ENCODE measurements at regions not wholly inside any gene's neighbourhood (a gene's known extent, or its start where the extent isn't known, plus 50 kb on each side); places are given as distances from the start of the nearest gene placed in this dataset.
A peak's percentile ranks its signal among the peaks of the same experiment; 100 is the strongest.
"Not testable (repeated sequence)": the region's sequence is repeated elsewhere in the genome, so short reads cannot be mapped to it uniquely, and the experiment has no call there.

DNA sequence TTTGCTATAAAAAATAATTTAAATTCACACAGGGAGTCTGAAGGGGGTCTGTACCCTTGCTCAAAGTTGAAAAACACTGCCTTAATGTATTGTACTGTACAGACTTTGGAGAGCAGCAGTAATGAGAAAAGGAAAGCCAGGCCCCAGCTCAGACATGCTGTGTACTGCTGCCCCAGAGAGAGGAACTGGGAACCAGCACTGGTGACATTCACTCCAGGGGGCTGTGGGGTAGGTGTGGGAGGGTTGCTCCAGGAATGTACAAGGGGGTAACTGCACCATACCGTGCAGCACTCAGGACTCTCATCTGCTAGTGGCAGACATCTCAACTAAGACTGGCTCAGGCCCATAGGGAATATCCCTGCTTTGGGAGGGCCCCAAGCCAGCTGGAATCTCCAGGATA lies 146.0 kb upstream of the RMP24 start:
- no peak for DNase-seq (ENCODE audit: low read depth)

DNA sequence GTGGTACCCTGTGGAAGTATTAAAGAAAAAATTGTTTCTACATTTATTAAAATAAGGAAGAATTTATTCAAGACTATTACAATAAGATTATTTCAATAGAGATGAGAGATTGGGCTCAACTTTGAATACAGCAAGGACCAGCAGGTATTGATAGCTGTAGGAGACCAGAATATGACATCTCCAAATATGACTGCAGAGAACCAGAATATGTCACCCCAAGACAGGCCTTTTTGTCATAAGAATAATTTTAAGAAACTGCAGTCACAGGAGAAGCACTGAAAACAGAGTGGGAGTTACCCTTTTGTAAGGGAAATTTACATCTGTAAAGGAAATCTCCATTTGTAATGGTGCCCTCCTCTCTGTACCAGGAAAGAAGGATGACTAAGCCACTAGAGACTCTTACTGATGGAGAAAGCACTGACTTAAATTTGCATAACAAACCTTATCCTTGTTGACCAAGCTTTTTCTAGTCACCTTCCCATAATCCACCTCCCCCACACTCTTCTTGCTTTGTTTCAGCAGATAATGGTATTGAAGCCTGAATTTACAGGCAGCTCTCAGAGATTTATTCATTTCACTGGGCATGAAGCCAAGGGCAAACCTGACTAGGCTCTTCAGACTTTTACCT lies 145.1 kb upstream of the RMP24 start:
- DNase-seq (ENCODE audit: low read depth) = no peak

DNA sequence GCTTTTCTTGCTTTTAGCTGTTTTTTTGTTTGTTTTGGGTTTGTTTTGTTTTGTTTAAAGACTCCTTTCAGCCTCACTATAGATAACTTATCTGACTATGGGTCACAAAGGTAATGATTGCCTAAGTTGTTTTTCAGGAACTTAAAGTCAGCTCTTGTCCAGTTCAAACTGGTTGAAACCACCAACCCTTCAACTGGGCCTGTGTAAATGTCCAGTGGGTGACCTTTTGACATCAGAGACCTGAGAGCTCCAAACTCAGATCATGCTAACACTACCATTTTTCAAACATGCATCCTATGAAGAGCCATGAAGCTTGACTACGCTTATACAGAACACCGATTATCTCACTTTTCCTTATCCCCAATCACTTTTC lies 144.6 kb upstream of the RMP24 start:
- DNase-seq (ENCODE audit: low read depth) = no peak

DNA sequence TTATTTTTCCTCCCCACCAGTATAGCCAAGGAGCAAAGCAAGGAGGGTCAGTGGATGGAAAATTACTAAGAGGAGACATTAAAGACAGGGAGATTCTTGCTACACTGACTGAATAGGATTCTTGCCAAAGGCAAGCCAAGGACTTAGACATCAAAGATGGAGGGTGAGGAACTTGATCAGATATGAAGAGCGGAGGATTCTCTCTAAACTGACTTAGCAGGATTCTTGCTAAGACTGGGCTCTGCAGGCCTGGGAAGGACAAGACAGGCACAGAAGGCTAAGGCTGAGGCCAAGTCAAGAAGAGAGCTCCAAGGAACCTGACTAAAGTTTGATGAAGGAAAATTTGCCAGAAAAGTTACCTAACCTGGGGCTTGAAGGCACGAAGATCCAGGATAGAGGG lies 143.9 kb upstream of the RMP24 start:
- DNase-seq (ENCODE audit: low read depth) = no peak

DNA sequence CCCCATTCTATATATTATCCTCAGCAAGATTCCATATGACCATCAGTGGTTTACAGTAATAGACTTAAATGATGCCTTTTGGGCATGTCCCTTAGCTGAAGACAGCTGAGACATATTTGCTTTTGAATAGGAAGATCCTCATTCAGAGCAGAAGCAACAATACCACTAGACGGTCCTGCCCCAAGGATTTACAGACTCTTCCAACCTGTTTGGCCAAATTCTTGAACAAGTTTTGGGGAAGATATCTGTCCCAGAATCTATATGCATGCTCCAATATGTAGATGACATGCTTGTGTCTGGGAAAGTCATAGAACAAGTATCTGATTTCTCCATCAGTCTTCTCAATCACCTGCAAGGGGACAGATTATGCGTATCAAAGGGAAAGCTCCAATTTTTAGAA lies 137.1 kb upstream of the RMP24 start:
- no peak for DNase-seq (ENCODE audit: low read depth)

DNA sequence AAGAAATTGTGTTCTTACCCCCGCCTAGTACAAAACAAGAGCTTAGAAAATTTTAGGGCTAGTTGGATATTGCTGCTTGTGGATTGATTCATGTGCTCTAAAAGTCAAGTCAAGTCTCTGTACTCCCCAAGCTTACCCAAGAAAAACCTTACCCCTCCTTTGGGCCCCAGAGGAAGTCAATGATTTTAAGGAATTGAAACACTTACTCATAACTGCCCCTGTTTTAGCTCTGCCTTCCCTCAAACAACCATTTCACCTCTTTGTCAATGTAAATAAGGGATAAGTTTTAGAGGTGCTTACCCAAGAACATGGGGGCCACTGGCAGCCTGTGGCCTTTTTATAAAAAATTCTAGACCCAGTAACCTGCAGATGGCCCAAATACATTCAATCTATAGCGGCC lies 136.6 kb upstream of the RMP24 start:
- no peak for DNase-seq (ENCODE audit: low read depth)

DNA sequence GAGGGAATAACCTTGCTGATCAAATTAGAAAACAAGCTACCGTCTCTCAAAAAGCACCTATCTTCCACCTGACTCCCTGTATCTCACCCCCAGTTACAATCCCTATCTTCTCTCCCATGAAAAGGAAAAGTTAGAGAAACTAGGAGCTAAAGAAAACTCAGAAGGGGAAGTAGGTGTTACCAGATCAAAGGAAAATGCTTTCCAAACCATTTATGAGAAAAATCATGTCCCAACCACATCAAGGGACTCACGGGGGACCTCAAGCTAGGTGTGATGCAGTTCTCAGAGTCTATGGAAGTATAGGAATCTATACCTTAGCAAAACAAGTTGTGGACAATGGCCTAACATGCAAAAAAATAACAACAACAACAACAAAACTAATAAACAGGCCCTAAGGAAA lies 135.5 kb upstream of the RMP24 start:
- DNase-seq (ENCODE audit: low read depth) = no peak

DNA sequence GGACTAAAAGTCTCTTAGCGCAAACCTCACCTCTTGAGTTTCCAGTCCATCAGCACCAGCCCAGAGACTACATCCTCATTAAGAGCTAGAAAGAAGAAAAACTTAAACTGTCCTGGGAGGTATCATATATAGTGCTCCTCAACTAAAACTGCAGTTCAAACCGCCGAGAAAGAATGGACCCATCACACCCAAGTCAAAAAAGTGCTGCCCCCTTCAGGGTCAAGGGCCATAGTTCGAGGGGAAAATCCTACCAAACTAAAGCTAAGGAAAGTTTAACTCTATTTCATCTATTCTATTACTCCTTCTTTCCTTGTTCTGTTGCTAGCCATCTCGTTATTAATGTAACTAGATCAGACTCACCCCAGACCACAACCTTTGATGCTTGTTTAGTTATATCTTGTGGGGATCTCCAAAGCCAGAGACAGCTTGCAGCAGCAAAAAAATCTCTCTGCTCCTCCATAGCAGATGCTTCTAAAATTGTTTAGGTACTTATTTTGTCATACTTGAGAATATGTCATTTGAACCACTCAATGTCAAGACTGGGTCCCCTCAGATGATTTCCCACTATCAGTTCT lies 134.5 kb upstream of the RMP24 start:
- no peak for DNase-seq (ENCODE audit: low read depth)

DNA sequence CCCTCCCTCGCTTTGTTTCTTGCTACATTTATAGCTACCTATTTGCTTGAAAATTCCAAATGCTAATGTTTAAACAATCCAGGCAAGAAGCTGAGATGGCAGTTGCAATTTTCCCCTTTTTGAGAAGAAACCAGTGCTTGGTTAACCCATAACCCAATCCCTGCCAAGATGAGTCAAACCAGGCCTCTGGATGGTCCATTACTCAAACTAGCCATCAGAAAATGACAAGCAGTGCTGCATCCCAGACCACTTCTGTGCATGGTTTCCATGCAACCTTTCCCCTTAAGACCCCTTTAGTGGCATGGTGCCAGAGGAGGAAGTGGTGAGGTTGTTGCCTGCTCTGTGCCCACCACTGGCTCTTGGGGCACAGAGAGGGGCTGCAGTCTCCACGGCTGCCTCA lies 131.2 kb upstream of the RMP24 start:
- no peak for DNase-seq (ENCODE audit: low read depth)

DNA sequence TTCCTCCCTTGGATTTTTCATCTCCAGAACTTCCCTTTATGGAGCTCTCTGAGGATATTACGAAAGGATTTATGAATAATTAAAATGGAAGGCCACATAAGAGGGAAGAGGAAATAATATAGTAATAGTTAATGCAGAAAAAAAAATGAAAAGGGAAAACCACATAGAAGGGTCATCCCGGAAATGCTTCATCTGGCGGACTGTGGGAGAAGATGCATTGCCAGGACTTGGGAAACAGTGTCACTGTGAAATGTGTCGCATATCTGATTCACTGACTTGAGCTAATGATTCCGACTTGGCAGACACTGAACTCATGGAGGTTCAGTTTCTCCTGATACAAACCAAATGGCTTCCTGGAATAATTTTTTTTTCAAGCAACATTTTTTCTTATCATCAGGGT lies 129.9 kb upstream of the RMP24 start:
- peak; percentile 18 for DNase-seq (ENCODE audit: low read depth)

DNA sequence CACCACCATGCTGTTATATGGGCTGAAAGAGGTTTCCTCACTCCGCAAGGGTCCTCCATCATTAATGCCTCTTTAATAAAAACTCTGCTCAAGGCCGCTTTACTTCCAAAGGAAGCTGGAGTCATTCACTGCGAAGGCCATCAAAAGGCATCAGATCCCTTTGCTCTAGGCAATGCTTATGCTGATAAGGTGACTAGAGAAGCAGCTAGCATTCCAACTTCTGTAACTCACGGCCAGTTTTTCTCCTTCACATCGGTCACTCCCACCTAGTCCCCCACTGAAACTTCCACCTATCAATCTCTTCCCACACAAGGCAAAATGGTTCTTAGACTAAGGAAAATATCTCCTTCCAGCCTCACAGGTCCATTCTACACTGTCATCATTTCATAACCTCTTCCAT lies 124.2 kb upstream of the RMP24 start:
- DNase-seq (ENCODE audit: low read depth) = not testable (repeated sequence)

DNA sequence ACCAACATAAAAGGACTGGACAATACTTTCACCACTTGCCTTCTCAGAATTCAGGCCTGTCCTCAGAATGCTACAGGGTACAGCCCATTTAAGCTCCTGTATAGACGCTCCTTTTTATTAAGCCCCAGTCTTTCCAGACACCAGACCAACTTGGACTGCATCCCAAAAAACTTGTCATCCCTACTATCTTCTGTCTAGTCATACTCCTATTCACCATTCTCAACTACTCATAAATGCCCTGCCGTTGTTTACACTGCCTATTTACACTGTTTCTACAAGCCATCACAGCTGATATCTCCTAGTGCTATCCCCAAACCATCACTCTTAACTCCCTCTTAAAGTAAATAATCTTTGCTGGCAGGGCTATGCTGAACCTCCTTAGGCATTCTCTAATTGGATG lies 123.2 kb upstream of the RMP24 start:
- DNase-seq (ENCODE audit: low read depth) = not testable (repeated sequence)

DNA sequence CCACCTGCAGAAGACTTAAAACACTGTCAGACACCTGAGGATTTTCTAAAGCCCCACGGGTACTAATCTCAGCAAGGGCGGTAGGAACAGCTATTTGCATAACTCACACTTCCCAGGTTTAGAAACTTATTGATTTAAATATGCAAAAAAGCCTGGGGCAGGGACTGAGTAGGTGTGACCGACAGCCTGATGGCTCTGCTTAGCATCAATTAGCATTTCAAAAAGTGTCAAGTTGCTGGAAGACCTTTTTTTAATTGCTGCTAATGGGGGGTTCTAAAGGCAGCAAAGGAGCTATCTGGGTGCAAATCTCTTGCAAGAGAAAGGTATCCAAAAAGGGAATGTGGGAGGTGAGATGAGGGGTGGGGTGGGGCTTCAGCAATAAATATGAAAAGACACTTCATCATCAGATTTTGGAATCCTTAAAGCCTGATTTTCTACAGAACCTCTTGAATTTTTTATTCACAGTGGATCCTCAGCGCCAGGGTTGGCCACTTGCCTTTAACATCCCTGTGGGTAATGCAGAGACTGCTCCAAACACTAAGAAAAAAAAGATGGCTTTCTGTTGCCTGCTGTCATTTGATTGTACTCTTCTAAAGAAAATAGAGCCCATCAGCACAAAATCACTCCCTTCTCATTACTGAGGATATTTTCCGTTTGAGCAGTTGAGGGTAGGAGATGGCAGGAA lies 121.1 kb upstream of the RMP24 start:
- DNase-seq (ENCODE audit: low read depth) = no peak

DNA sequence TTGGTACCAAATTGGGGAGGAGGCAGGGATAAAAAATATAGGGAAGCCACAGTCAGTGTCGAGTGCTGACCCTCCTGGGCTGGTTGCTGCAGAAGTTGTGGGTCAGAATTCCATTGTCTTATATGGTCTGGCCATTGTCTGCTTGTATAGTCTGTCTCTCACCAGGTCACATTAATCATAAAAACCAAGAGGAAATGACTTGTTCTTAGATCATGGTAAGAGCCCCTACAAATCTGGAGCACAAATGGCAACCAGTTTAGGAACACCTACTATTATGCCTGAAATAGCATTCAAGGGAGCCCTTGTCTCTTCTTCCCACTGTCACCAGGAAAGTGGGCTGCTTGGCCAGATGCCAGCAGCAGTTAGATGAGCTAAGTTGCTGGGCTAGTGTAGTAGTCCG lies 119.7 kb upstream of the RMP24 start:
- peak; percentile 49 for DNase-seq (ENCODE audit: low read depth)

DNA sequence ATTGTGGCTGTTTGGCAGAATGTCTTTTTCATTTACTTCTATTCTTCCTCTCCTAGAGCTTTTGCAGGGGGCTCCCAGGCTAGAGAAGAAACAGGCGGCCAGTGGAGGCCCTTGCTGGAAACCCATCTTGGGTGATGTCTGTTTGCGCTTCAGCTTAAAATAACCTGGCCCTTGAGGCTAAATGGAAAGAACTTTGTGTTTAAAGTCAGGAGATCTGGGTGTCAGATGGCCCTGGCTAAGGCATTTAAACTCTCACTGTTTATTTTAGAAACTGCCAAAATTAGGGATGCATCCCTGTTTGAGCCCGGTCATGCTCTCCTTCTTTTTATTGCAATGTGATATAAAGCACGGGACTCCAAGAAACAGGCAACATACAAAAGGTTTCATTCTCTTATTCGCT lies 118.4 kb upstream of the RMP24 start:
- no peak for DNase-seq (ENCODE audit: low read depth)

DNA sequence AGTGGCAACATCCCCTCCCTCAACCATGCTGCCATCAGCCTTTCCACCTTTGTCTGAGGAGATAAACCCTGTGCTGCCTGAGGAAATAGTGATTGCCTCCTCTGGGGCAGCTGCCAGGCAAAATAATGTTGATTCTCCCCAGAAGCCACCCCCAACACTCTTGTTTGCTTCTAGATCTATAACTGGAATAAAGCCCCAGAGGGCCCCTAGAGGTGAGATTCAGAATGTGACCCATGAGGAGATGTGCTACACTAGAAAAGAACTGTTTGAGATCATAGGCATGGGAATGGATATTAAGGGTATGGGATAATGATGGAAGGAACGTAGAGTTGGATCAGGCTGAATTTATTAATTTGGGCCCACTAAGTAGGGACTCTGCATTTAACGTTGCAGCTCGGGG lies 116.3 kb upstream of the RMP24 start:
- DNase-seq (ENCODE audit: low read depth) = no peak

DNA sequence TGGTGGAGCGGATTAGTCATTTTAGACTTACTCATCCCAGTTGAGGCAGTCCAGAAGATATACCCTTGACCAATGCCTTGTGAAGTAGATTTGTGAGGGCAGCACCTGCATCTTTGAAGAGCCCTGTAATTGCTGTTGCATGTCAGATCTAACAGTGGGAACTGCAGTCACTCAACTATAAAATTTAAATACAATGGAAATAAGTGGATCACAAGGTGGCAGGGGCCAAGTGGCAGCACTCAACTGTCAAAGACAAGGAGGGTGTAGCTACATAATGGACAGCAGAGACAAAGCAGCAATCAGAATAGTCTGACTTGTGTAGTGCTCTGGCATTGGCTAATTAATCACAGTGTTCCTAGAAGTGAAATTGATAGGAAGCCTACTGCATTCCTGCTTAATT lies 115.8 kb upstream of the RMP24 start:
- peak; percentile 8 for DNase-seq (ENCODE audit: low read depth)

DNA sequence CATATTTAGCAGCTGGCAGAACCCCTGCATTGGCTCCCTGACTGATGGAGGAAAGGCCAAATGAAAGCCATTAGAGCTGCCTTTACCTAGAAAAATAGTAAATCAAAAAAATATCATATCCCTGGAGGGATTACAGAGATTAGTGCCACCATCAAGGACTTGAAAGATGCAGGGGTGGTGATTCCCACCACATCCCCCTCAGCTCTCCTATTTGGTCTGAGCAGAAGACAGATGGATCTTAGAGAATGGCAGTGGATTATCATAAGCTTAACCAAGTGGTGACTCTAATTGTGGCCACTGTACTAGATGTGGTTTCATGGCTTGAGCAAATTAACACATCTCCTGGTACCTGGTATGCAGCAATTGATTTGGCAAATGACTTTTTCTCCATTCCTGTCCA lies 114.9 kb upstream of the RMP24 start:
- not testable (repeated sequence) for DNase-seq (ENCODE audit: low read depth)

DNA sequence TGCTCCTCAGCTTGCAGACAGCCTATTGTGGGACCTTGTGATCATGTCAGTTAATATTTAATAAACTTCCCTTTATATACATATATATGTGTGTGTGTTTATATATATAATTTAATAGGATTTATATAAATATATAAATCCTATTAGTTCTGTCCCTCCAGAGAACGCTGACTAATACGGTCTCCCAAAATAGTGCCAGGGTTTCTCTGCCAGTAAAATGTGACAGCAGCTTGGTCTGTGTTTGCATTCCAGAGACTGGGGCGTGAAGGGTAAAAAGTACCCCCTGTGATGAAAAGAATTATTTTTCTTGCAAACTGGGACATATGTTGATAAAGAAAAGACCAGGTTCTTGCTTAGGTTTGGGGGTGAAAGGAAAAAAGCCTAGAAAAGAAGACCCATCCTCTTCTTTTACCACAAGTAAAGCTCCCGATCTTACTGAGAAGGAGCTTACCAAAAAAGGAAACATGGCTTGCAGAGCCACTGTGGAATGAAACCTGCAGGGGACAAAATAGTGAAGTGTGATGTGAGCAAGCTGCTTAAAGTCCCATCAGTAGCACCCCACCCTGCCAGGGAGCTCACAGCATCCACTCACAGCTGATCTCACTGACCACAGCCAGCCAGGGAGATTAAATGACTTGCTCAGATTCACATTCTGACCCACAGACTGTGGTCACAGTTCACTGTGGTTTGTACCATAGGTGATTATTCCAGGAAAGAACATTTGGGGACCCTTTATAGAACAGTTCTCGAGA lies 110.9 kb upstream of the RMP24 start:
- DNase-seq (ENCODE audit: low read depth) = peak; percentile 6

DNA sequence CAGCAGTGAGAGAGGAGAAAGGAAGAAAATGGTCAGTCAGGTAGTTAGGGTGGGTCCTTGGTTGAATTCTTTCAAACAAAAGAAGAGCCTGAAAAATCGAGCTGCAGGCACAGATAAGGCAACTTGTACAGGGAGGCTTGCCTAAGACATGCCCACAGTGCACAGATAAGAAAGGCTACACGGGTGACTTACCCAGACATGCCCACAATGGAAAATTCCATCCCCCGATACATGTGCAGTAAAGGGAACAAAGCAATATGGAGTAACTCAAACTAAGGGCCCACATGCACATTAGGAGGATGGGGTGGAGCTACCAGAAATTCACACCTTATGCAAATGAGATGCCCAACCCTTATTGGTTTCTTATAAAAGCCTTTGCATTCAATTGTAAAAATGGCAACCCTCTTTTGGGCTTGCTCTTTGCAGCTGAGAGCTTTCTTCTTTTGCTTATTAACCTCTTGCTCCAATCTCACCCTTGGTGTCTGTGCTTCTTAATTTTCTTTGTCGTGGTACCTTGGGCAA lies 110.3 kb upstream of the RMP24 start:
- no peak for DNase-seq (ENCODE audit: low read depth)

DNA sequence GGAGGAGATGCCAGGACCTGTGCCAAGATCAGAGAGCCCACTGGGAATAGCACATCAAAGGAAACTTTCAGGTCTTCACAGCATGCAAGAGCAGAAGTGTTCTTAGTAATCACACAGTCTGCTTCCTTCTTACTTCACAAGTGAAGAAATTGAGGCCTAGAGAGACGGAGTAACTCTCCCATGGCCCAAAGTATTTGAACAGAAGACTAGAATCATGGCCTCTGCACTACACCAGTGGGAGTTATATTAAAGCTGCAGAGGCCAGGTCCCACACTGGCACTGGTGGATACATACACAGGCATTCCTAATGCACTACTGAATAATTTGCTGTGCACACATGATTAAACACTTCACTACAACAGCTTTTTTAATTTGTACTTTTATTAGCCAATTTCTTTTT lies 107.6 kb upstream of the RMP24 start:
- no peak for DNase-seq (ENCODE audit: low read depth)

DNA sequence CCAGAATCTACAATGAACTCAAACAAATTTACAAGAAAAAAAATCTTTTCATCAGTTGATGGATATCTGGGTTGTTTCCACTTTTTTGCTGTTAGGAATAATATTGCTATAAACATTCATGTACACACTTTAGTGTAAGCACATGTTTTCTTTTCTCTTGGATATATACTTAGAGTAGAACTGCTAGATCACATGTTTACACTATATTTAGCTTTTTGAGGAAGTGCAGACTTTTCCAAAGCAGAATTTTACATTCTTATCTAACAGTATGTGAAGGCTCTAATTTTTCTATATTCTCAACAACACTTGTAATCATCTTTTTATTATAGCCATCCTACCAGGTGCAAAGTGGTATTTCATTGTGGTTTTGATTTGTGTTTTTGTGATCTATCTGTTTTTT lies 103.6 kb upstream of the RMP24 start:
- no peak for DNase-seq (ENCODE audit: low read depth)

All from HT1080 (cell line).